DMS79 treated with DMSO at 0.1 percent for 48 hours (cell line): ENCODE measurements at regions not wholly inside any gene's neighbourhood (a gene's known extent, or its start where the extent isn't known, plus 50 kb on each side); places are given as distances from the start of the nearest gene placed in this dataset.

Experiments
- DNase-seq: peaks from one replicate; lab custom pipeline; 2025; lab: John Stamatoyannopoulos, UW

GRCh38 chr5:125564317-125564975, 818.0 kb upstream of the ZNF608 start:
- no peak for DNase-seq

- no peak for DNase-seq
Observed at GRCh38 chr5:125574491-125575044, 828.1 kb upstream of the ZNF608 start.

- DNase-seq, result no peak
Observed at GRCh38 chr5:125575171-125575890, 828.9 kb upstream of the ZNF608 start.

- DNase-seq, result peak; percentile 23
Observed at GRCh38 chr5:125575891-125576505, 829.6 kb upstream of the ZNF608 start.

GRCh38 chr5:125576822-125577221, 830.4 kb upstream of the ZNF608 start:
- no peak for DNase-seq

- no peak for DNase-seq
Observed at GRCh38 chr5:125578551-125578950, 832.1 kb upstream of the ZNF608 start.

GRCh38 chr5:125579182-125579581, 832.7 kb upstream of the ZNF608 start:
- DNase-seq, result no peak

GRCh38 chr5:125581311-125581710, 834.9 kb upstream of the ZNF608 start:
- DNase-seq, result no peak

GRCh38 chr5:125582352-125582751, 835.9 kb upstream of the ZNF608 start:
- DNase-seq, result no peak

- DNase-seq, result no peak
Observed at GRCh38 chr5:125583321-125584139, 837.1 kb upstream of the ZNF608 start.

GRCh38 chr5:125584140-125584520, 837.7 kb upstream of the ZNF608 start:
- DNase-seq, result no peak

- DNase-seq, result no peak
Observed at GRCh38 chr5:125587631-125588030, 835.6 kb upstream of the GRAMD2B start.

- no peak for DNase-seq
Observed at GRCh38 chr5:125592856-125593255, 830.4 kb upstream of the GRAMD2B start.

- no peak for DNase-seq
Observed at GRCh38 chr5:125595095-125595494, 828.1 kb upstream of the GRAMD2B start.

GRCh38 chr5:125595845-125596244, 827.4 kb upstream of the GRAMD2B start:
- no peak for DNase-seq

- no peak for DNase-seq
Observed at GRCh38 chr5:125597338-125597737, 825.9 kb upstream of the GRAMD2B start.

- DNase-seq, result no peak
Observed at GRCh38 chr5:125600559-125600958, 822.6 kb upstream of the GRAMD2B start.

- no peak for DNase-seq
Observed at GRCh38 chr5:125602184-125602583, 821.0 kb upstream of the GRAMD2B start.

GRCh38 chr5:125603321-125603720, 819.9 kb upstream of the GRAMD2B start:
- DNase-seq, result no peak

GRCh38 chr5:125604104-125604503, 819.1 kb upstream of the GRAMD2B start:
- no peak for DNase-seq

- DNase-seq, result no peak
Observed at GRCh38 chr5:125607018-125607417, 816.2 kb upstream of the GRAMD2B start.

- no peak for DNase-seq
Observed at GRCh38 chr5:125609011-125609410, 814.2 kb upstream of the GRAMD2B start.
